ENCODE measurements at regions not wholly inside any gene's neighbourhood (a gene's known extent, or its start where the extent isn't known, plus 50 kb on each side); places are given as distances from the start of the nearest gene placed in this dataset.

DNA sequence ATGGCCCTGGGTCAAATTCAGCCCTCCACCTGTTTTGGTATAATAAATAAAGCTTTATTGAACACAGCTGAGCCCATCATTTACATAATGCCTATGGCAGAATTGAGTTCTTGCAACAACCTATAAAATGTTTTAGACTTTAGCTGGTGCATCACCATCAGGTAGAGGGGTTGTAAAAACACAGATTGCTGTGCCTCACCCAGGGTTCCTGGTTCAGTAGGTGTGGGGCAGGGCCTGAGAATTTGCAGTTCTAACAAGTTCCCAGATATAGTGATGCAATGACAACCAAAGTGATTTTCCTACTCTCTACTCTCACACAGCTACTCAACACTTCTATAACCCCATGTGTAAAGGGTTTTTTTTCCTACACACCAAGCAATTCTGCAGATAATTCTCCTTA lies 120.0 kb upstream of the EGFL6 start:
- TF ChIP-seq, protein P1, sequence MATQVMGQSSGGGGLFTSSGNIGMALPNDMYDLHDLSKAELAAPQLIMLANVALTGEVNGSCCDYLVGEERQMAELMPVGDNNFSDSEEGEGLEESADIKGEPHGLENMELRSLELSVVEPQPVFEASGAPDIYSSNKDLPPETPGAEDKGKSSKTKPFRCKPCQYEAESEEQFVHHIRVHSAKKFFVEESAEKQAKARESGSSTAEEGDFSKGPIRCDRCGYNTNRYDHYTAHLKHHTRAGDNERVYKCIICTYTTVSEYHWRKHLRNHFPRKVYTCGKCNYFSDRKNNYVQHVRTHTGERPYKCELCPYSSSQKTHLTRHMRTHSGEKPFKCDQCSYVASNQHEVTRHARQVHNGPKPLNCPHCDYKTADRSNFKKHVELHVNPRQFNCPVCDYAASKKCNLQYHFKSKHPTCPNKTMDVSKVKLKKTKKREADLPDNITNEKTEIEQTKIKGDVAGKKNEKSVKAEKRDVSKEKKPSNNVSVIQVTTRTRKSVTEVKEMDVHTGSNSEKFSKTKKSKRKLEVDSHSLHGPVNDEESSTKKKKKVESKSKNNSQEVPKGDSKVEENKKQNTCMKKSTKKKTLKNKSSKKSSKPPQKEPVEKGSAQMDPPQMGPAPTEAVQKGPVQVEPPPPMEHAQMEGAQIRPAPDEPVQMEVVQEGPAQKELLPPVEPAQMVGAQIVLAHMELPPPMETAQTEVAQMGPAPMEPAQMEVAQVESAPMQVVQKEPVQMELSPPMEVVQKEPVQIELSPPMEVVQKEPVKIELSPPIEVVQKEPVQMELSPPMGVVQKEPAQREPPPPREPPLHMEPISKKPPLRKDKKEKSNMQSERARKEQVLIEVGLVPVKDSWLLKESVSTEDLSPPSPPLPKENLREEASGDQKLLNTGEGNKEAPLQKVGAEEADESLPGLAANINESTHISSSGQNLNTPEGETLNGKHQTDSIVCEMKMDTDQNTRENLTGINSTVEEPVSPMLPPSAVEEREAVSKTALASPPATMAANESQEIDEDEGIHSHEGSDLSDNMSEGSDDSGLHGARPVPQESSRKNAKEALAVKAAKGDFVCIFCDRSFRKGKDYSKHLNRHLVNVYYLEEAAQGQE (IDR thresholded peaks at IDR 0.05; ENCODE audit: insufficient read depth in 1 of 2, low read depth in 2 of 2, low read length in 2 of 2) = no peak
- no peak for TF ChIP-seq POLR2AphosphoS5 (IDR thresholded peaks at IDR 0.05; ENCODE audit: low read depth, low read length)
- TF ChIP-seq SIN3A (IDR thresholded peaks at IDR 0.05; ENCODE audit: borderline replicate concordance, insufficient read depth, low read length) = no peak
- no peak for TF ChIP-seq FOXP2 (optimal IDR thresholded peaks at IDR 0.05; ENCODE audit: borderline replicate concordance, extremely low read depth, extremely low read length, insufficient read depth)
- no peak for TF ChIP-seq TAF1 (IDR thresholded peaks at IDR 0.05; ENCODE audit: borderline replicate concordance, insufficient read depth, low read length)

DNA sequence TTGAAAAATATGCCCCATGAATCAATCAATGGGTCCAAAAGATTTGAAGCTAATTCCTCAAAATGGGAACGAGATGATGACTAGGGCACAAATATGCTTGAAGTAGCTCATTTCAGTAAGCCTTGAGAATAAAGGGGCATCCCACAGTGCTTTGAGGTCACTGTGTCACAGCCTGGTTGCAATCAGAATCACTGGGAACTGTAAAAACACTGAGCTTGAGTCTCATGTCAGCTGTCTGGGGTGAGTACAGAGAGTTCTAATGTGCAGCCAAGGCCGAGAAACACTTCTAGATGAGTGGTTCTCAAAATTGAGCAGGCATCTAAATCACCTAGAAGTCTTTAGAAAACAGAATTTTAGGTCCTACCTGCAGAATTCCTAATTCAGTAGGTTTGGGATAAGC lies 120.5 kb upstream of the EGFL6 start:
- no peak for TF ChIP-seq POLR2AphosphoS5 (IDR thresholded peaks at IDR 0.05; ENCODE audit: low read depth, low read length)
- TF ChIP-seq, protein P1 (IDR thresholded peaks at IDR 0.05; ENCODE audit: insufficient read depth in 1 of 2, low read depth in 2 of 2, low read length in 2 of 2) = no peak
- TF ChIP-seq FOXP2 (optimal IDR thresholded peaks at IDR 0.05; ENCODE audit: borderline replicate concordance, extremely low read depth, extremely low read length, insufficient read depth) = no peak
- TF ChIP-seq TAF1 (IDR thresholded peaks at IDR 0.05; ENCODE audit: borderline replicate concordance, insufficient read depth, low read length) = no peak
- no peak for TF ChIP-seq SIN3A (IDR thresholded peaks at IDR 0.05; ENCODE audit: borderline replicate concordance, insufficient read depth, low read length)

DNA sequence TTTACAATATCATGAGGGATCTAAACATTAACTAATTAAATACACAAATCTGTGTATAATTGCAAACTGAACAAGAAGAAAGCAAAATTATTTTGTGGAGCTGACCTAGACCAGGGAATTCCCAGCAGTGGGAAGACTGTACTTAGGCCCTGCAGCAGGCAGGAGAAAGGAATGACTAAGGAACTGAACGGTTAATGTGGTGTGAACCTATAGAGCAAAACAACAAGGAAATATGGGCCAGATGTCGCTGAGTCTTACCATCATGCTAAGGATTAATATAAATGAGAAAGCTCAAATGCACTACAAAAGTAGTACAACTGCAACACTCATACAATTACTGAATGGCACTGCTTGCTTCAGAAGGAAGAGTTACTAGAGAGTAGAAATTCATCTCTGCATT lies 120.3 kb upstream of the ATXN3L start:
- TF ChIP-seq POLR2AphosphoS5 (IDR thresholded peaks at IDR 0.05; ENCODE audit: low read depth, low read length) (no peak), TAF1 (IDR thresholded peaks at IDR 0.05; ENCODE audit: borderline replicate concordance, insufficient read depth, low read length) (no peak), FOXP2 (optimal IDR thresholded peaks at IDR 0.05; ENCODE audit: borderline replicate concordance, extremely low read depth, extremely low read length, insufficient read depth) (no peak), SIN3A (IDR thresholded peaks at IDR 0.05; ENCODE audit: borderline replicate concordance, insufficient read depth, low read length) (no peak)
- TF ChIP-seq, protein P1 (IDR thresholded peaks at IDR 0.05; ENCODE audit: insufficient read depth in 1 of 2, low read depth in 2 of 2, low read length in 2 of 2) = no peak

DNA sequence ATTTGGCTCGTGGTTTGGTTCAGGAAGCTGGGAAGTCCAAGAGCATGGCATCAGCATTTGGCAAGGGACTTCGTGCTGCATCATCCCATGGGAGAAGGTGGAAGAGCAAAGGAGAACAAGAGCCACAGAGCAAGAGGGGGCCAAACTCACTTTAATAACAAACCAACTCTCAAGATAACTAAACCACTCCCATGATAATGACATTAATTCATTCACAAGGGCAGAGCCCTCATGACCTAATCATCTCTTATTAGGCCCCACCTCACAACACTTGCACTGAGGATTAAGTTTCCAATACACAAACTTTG lies 113.4 kb upstream of the ATXN3L start:
- TF ChIP-seq FOXP2 (optimal IDR thresholded peaks at IDR 0.05; ENCODE audit: borderline replicate concordance, extremely low read depth, extremely low read length, insufficient read depth) = no peak
- no peak for TF ChIP-seq SIN3A (IDR thresholded peaks at IDR 0.05; ENCODE audit: borderline replicate concordance, insufficient read depth, low read length)
- TF ChIP-seq, protein P1 (IDR thresholded peaks at IDR 0.05; ENCODE audit: insufficient read depth in 1 of 2, low read depth in 2 of 2, low read length in 2 of 2) = no peak
- no peak for TF ChIP-seq POLR2AphosphoS5 (IDR thresholded peaks at IDR 0.05; ENCODE audit: low read depth, low read length)
- no peak for TF ChIP-seq TAF1 (IDR thresholded peaks at IDR 0.05; ENCODE audit: borderline replicate concordance, insufficient read depth, low read length)
